Cerebellar nuclear complex (tissue), 1 donor: ENCODE measurements at regions not wholly inside any gene's neighbourhood (a gene's known extent, or its start where the extent isn't known, plus 50 kb on each side); places are given as distances from the start of the nearest gene placed in this dataset.

Source experiments
- DNase-seq, 2 experiments: peaks; one replicate each; lab custom pipeline; 2025; lab: John Stamatoyannopoulos, UW

GRCh38 chr11:128300785-128301184, 286.6 kb downstream of the ETS1 start:
- DNase-seq: no peak

GRCh38 chr11:128299132-128299726, 288.1 kb downstream of the ETS1 start:
- DNase-seq: no peak

GRCh38 chr11:128298271-128298670, 289.1 kb downstream of the ETS1 start:
- DNase-seq: no peak

GRCh38 chr11:128297805-128298204, 289.6 kb downstream of the ETS1 start:
- no peak for DNase-seq

GRCh38 chr11:128297091-128297651, 290.2 kb downstream of the ETS1 start:
- DNase-seq: no peak

GRCh38 chr11:128294671-128295050, 292.7 kb downstream of the ETS1 start:
- DNase-seq: no peak

GRCh38 chr11:128294001-128294670, 293.2 kb downstream of the ETS1 start:
- no peak for DNase-seq

- no peak for DNase-seq
These were observed 295.5 kb downstream of the ETS1 start for GRCh38 chr11:128291835-128292234.

GRCh38 chr11:128291007-128291406, 296.4 kb downstream of the ETS1 start:
- DNase-seq: no peak

GRCh38 chr11:128290106-128290840, 297.1 kb downstream of the ETS1 start:
- DNase-seq: peak in 1 of 2 experiments; percentile 2

GRCh38 chr11:128289048-128289447, 298.3 kb downstream of the ETS1 start:
- no peak for DNase-seq

- DNase-seq: no peak
These were observed 299.0 kb downstream of the ETS1 start for GRCh38 chr11:128288368-128288767.

GRCh38 chr11:128285321-128285720, 302.0 kb downstream of the ETS1 start:
- no peak for DNase-seq

GRCh38 chr11:128284634-128285033, 302.7 kb downstream of the ETS1 start:
- no peak for DNase-seq

GRCh38 chr11:128283451-128283850, 303.9 kb downstream of the ETS1 start:
- DNase-seq: no peak

- DNase-seq: no peak
These were observed 305.3 kb downstream of the ETS1 start for GRCh38 chr11:128282053-128282452.

GRCh38 chr11:128279866-128280265, 307.5 kb downstream of the ETS1 start:
- DNase-seq: no peak

- DNase-seq: no peak
These were observed 313.6 kb downstream of the ETS1 start for GRCh38 chr11:128273736-128274135.

GRCh38 chr11:128271401-128271800, 316.0 kb downstream of the ETS1 start:
- DNase-seq: no peak

- no peak for DNase-seq
These were observed 317.9 kb downstream of the ETS1 start for GRCh38 chr11:128269466-128269865.

GRCh38 chr11:128266893-128267292, 320.5 kb downstream of the ETS1 start:
- no peak for DNase-seq

GRCh38 chr11:128262463-128263345, 324.7 kb downstream of the ETS1 start:
- peak in 1 of 2 experiments; percentile 14 for DNase-seq
